Neural crest cell (in vitro differentiated cells): ENCODE measurements at regions not wholly inside any gene's neighbourhood (a gene's known extent, or its start where the extent isn't known, plus 50 kb on each side); places are given as distances from the start of the nearest gene placed in this dataset.

Experiments
- DNase-seq: peaks from one replicate; pipeline ENCODE4 v3.0.0; 2021; ENCODE audit warnings: low read depth, mixed read lengths, low spot score
- H3K27ac Mint-ChIP-seq: one replicate; pipeline ENCODE4 v1.8.0; 2021; ENCODE audit warnings: mild to moderate bottlenecking, mixed read lengths; ENCODE audit not compliant: unreplicated experiment
- H3K27me3 Mint-ChIP-seq: 2 replicates; pipeline ENCODE4 v1.8.0; 2021; ENCODE audit warnings: low read depth, mild to moderate bottlenecking, mixed read lengths
- H3K36me3 Mint-ChIP-seq: 2 replicates; pipeline ENCODE4 v1.8.0; 2021; ENCODE audit warnings: low read depth, mild to moderate bottlenecking, mixed read lengths
- H3K4me1 Mint-ChIP-seq: 2 replicates; pipeline ENCODE4 v1.8.0; 2021; ENCODE audit warnings: mixed read lengths
- H3K4me3 Mint-ChIP-seq: one replicate; pipeline ENCODE4 v1.8.0; 2021; ENCODE audit warnings: mild to moderate bottlenecking, mixed read lengths
- H3K9me3 Mint-ChIP-seq: 2 replicates; pipeline ENCODE4 v1.8.0; 2021; ENCODE audit warnings: mixed read lengths
- CTCF ChIP-seq: fragments of 200-600 bp; sonication (generic); conservative IDR thresholded peaks from 2 replicates; pipeline ENCODE4 v1.5.0; 2021; ENCODE audit warnings: antibody characterized with exemption, mild to moderate bottlenecking

- no peak overlapping the region for H3K27ac Mint-ChIP-seq
- DNase-seq, result no peak
- no peak for TF ChIP-seq CTCF
- H3K27me3 Mint-ChIP-seq, result no peaks in the 10 kb centered on the region
- H3K4me1 Mint-ChIP-seq, result no peaks in the 10 kb centered on the region
- no peaks in the 10 kb centered on the region for H3K36me3 Mint-ChIP-seq
- no peaks in the 10 kb centered on the region for H3K9me3 Mint-ChIP-seq
- no peak overlapping the region for H3K4me3 Mint-ChIP-seq
Measured at GRCh38 chr6:92701425-92702096, 717.8 kb downstream of the EPHA7 start.

GRCh38 chr6:92700411-92700810 is 718.9 kb downstream of the EPHA7 start:
- Mint-ChIP-seq H3K36me3 (no peaks in the 10 kb centered on the region), H3K27ac (no peak overlapping the region), H3K4me3 (no peak overlapping the region), H3K9me3 (no peaks in the 10 kb centered on the region), H3K4me1 (no peaks in the 10 kb centered on the region), H3K27me3 (no peaks in the 10 kb centered on the region)
- DNase-seq, result no peak
- TF ChIP-seq CTCF, result no peak

- no peak for DNase-seq
- H3K4me1 Mint-ChIP-seq, result no peaks in the 10 kb centered on the region
Measured at GRCh38 chr6:92690997-92691599, 728.3 kb downstream of the EPHA7 start.

GRCh38 chr6:92688342-92688741 is 731.0 kb downstream of the EPHA7 start:
- DNase-seq, result no peak
- H3K27ac Mint-ChIP-seq, result no peak overlapping the region
- no peaks in the 10 kb centered on the region for H3K36me3 Mint-ChIP-seq
- H3K9me3 Mint-ChIP-seq, result no peaks in the 10 kb centered on the region
- H3K4me3 Mint-ChIP-seq, result no peak overlapping the region
- no peak for TF ChIP-seq CTCF
- H3K27me3 Mint-ChIP-seq, result no peaks in the 10 kb centered on the region
- no peaks in the 10 kb centered on the region for H3K4me1 Mint-ChIP-seq

More at GRCh38 chr6:92690997-92691599, 728.3 kb downstream of the EPHA7 start:
- TF ChIP-seq CTCF, result no peak
- no peaks in the 10 kb centered on the region for H3K27me3 Mint-ChIP-seq
- H3K27ac Mint-ChIP-seq, result no peak overlapping the region
- no peak overlapping the region for H3K4me3 Mint-ChIP-seq
- H3K36me3 Mint-ChIP-seq, result no peaks in the 10 kb centered on the region
- H3K9me3 Mint-ChIP-seq, result no peaks in the 10 kb centered on the region

GRCh38 chr6:92687278-92687677 is 732.1 kb downstream of the EPHA7 start:
- no peak for TF ChIP-seq CTCF
- Mint-ChIP-seq H3K4me3 (no peak overlapping the region), H3K27ac (no peak overlapping the region), H3K27me3 (no peaks in the 10 kb centered on the region), H3K4me1 (no peaks in the 10 kb centered on the region), H3K36me3 (no peaks in the 10 kb centered on the region), H3K9me3 (no peaks in the 10 kb centered on the region)
- DNase-seq, result no peak
